ENCODE measurements at regions not wholly inside any gene's neighbourhood (a gene's known extent, or its start where the extent isn't known, plus 50 kb on each side); places are given as distances from the start of the nearest gene placed in this dataset.
A peak's percentile ranks its signal among the peaks of the same experiment; 100 is the strongest.
"Not testable (repeated sequence)": the region's sequence is repeated elsewhere in the genome, so short reads cannot be mapped to it uniquely, and the experiment has no call there.

DNA sequence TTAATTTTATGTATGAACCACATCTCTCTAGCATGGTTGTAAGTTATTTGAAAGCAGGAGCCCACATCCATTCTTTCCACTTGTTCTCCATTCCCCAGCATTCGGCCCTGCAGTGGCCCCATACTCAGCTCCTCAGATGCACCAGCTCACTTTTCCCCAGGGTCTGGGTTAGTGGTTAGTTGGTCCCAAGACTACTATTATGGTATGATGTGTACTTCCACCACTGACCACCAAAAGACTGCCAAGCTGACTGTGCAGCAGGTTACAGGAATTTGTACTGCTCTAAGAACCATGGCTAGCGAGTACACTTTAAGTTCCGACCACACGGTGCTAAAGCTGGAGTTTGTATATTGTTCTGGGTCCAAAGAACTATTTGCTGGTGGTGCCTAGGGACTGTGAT, 413.6 kb upstream of the TCF4 start:
- peak; percentile 26 for DNase-seq

- peak; percentile 44 for DNase-seq
Observed at GRCh38 chr18:56000041-56000440, 412.0 kb upstream of the TCF4 start.

GRCh38 chr18:55999641-56000040, 411.6 kb upstream of the TCF4 start:
- DNase-seq = peak; percentile 36

DNA sequence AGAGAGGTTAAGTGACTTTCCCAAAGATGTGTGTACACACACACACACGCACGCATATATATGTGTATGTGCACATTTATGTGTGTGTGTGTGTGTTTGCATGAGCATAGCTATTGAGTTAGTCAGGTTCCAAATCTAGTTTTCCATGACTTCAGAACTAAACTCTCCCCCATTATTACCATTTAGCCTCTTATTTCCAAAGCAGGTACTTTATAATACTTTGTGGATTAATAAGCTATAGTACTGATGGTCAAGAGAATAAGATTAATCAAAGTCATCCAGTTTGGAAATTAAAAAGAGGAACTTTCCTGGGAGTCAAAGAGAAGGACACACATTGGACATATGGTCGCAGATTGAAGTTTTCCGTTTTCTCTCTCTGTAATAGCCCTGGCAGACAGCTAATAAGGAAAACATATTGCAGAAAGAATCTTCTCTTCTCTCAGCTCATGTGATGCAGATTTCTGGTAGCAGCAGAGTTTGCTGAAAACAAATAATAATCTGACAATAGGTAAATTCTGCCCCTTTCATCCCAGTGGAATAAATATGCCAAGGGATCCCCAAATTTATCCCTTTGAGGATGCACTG, 410.9 kb upstream of the TCF4 start:
- peak; percentile 34 for DNase-seq

GRCh38 chr18:55998071-55998522, 410.1 kb upstream of the TCF4 start:
- peak; percentile 70 for DNase-seq

DNA sequence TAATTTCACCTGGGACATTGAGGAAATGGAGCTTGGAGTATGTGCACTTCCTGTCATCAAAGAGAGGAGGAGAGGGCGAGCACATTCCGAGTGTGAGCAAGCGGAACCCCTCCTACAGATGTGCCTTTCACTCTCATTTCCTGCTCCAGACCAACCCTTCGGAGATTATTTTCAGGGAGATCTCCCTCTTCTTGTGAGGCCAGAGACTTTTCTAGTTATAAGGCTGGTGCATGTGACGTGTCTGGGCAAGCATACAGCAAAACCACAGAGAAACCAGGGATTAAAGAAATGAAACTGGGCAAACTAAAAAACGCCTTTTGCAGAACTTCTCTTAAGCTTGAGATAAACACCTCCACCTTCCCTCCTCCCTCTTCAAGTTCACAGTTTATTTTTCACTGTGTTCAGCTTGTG, 409.2 kb upstream of the TCF4 start:
- DNase-seq = peak; percentile 23

GRCh38 chr18:55996717-55997116, 408.7 kb upstream of the TCF4 start:
- DNase-seq = no peak

DNA sequence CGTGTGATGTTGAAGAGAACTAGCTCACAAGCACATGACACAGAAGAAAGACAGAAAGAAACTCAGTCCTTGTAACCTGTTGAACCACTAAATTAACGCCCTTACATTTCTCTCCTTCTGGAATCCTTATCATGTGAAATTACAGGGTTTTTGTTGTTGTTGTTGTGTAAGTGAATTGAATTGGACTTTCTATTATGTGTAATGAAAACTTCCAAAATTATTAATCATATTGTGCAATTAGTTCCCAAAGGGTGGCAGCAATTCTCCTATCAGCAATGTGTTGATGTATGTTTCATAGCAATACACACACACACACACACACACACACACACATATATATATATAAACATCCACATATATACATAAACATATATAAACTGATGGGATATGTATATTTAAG, 402.2 kb upstream of the TCF4 start:
- DNase-seq = no peak

GRCh38 chr18:55988537-55988936, 400.5 kb upstream of the TCF4 start:
- DNase-seq = peak; percentile 11

- peak; percentile 65 for DNase-seq
Observed at GRCh38 chr18:55983433-55983832, 395.4 kb upstream of the TCF4 start.

DNA sequence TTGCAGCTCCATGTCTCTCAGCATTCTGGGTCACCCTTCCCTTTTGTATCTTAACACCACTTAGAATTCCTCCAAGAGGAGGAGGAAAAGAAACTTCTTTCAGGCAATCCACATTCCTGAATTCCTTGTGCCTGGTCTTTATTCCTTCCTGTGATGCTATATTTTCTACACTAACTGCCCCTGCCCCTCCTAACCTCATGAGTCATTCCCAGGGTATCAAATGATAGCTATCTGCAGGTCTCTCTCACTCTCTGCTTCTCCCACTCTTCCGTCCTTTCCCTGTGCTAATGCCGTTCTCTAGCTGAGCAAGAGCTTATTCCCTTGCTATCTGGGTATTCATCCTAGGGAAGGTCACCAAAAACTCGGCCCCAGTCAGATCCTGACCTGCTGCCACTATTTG, 395.0 kb upstream of the TCF4 start:
- peak; percentile 58 for DNase-seq

GRCh38 chr18:55981712-55982475, 393.9 kb upstream of the TCF4 start:
- DNase-seq = no peak

DNA sequence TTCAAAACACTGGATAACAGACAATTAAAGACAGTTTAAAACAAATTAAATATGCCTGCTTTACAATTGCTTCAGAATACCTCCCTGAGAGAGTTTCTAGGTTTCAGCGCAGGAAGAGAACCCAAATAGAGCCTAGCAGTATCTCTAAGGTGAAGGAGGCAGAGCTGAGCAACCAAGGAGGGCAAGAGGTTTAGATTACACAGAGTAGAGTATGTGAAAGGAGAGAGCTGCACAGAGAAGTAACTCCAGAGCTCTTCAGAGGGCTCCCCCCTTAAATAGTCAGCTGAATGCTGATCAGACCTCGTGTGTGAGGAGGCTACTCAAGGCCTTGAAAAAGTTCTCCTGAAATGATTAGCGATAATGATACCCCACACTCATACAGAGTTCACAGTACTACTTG, 386.5 kb upstream of the TCF4 start:
- no peak for DNase-seq

DNA sequence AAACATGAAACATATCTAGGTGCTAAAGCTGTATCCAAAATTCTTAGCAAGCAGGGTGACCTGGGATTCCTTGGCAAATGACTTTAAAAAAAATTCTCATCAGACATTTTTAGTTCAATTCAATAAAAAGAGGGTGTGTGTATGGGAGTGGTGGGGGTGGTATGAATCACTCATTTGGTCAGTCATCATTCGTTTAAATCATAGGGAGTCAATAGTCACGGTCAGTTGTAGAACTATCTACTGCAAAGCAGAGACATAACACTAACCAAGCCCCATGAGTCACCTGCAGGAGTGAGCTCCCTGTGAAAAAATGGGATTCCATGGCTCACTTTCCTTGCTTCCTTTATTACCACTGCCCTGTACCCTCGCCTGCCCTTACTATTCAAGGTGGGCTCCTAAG, 380.6 kb upstream of the TCF4 start:
- peak; percentile 23 for DNase-seq

DNA sequence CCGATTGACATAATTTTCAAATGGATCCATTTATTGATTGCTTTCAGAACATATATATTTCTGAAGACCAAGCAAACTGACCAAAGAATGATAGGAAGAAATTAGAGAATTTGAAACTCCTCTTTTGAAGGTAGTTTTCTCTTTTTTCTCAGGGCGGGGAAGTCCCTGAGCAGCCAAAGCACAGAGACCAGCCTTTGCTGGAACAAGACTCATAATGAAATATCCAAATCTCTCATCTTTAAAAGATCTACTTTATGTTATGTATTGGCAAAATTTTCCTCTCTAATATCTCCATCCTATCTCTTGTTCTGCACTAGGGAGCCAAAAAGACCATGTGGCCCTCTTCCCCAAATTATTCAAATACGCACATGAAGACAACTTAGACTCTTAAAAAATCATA, 379.0 kb upstream of the TCF4 start:
- no peak for DNase-seq

DNA sequence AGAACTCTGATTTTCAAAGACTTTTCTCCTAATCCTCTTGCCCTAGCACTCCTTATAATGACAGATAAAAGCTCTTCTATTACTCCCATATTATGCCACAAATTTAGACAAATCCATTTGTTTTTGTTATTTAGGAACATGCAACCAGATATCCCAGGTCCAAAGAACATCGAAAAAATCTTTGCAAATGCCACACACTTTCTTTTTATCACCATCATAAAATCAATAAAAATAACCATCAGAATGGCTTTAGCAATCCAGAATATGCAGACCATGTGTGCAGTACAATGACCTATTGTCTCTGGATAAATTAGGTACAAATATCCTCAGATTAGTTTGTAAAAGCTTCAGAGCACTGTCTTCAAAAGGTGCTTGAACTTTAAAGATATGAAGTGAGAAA, 376.2 kb upstream of the TCF4 start:
- DNase-seq = no peak

GRCh38 chr18:55953326-55953725, 365.3 kb upstream of the TCF4 start:
- DNase-seq = no peak

GRCh38 chr18:55951738-55952137, 363.7 kb upstream of the TCF4 start:
- DNase-seq = not testable (repeated sequence)

- no peak for DNase-seq
Observed at GRCh38 chr18:55950379-55951166, 362.6 kb upstream of the TCF4 start.

GRCh38 chr18:55934821-55935220, 346.8 kb upstream of the TCF4 start:
- no peak for DNase-seq

GRCh38 chr18:55932675-55933074, 344.7 kb upstream of the TCF4 start:
- DNase-seq = no peak

DNA sequence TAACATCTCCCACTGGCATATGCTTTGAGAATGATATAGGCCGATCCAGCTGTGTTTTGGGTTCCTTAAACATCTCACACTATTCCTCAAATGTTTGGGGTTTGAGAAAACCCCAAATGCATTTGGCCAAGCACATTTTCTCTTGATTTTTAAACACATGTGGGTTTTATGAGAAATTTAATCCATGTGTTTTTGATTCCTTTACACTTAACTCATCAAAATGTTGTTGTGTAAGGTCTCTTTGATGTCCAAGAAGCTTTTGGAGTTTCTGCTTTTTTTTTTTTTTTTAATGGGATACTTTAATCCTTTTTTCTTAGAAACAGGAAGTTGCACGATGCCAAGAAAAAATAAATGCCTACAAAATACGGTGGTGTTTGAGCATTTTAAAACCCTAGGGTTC, 339.8 kb upstream of the TCF4 start:
- peak; percentile 89 for DNase-seq

DNA sequence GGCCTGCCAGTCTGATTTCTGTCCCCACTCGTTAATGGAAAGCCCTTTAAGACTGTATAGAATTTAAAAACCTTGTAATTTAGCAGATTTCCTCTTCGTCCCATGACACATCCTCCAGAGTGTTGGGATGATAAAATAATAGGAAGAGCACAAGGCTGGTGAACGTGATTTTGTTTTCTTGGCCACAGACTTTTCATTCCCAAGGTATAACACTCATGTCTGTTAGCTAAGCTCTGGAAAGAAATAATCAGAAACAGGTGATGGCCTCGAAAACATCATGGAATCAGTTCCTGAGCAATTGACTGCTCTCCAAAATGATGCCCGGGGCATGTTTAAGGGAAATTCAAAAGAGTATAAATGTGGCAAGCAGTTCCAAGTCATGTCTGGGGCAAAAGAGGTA, 337.8 kb upstream of the TCF4 start:
- DNase-seq = peak; percentile 15

DNA sequence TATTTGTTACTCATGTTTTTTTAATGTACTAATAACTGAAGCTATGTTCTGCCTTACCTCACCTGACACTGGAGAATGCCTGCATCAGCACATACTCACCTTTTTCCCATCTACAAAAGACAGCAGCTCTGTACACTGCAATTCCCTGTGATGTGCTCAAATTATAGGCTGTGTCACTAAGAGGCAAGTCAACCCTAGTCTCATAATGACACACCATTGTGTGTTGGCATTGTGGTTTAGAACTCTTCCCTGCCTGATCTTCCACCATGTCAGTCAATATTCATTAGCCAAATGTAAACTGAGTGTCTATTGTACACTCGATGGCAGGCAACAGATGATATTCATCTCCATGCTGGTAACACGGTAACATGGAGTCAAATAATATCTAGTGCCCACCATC, 332.1 kb upstream of the TCF4 start:
- DNase-seq = no peak

All from fibroblast of skin of right quadriceps (primary cell).